Activated CD4-positive, alpha-beta T cell treated with anti-CD3 and anti-CD28 coated beads, Interleukin-2, amount 10 ng/mL, durations not matched to agents 24 days and 14 days (primary cell): ENCODE measurements at regions not wholly inside any gene's neighbourhood (a gene's known extent, or its start where the extent isn't known, plus 50 kb on each side); places are given as distances from the start of the nearest gene placed in this dataset.

Source experiments
- DNase-seq: peaks from one replicate; pipeline ENCODE4 v3.0.0; 2022
- H3K27ac Mint-ChIP-seq: one replicate; pipeline ENCODE4 v1.8.0; 2022; ENCODE audit warnings: mild to moderate bottlenecking, mixed read lengths
- H3K27me3 Mint-ChIP-seq: one replicate; pipeline ENCODE4 v1.8.0; 2022; ENCODE audit warnings: mixed read lengths
- H3K36me3 Mint-ChIP-seq: one replicate; pipeline ENCODE4 v1.8.0; 2022; ENCODE audit warnings: low read depth, mild to moderate bottlenecking, mixed read lengths
- H3K4me1 Mint-ChIP-seq: one replicate; pipeline ENCODE4 v1.8.0; 2021; ENCODE audit warnings: mixed read lengths
- H3K4me3 Mint-ChIP-seq: one replicate; pipeline ENCODE4 v1.8.0; 2022; ENCODE audit warnings: mild to moderate bottlenecking, moderate library complexity, mixed read lengths
- H3K9me3 Mint-ChIP-seq: one replicate; pipeline ENCODE4 v1.8.0; 2021; ENCODE audit warnings: mixed read lengths
- intact Hi-C: fragments of 100-400 bp; cut with micrococcal nuclease; formaldehyde crosslinking; loops from one replicate; pipeline ENCODE4 v1.15.1; 2023

DNA sequence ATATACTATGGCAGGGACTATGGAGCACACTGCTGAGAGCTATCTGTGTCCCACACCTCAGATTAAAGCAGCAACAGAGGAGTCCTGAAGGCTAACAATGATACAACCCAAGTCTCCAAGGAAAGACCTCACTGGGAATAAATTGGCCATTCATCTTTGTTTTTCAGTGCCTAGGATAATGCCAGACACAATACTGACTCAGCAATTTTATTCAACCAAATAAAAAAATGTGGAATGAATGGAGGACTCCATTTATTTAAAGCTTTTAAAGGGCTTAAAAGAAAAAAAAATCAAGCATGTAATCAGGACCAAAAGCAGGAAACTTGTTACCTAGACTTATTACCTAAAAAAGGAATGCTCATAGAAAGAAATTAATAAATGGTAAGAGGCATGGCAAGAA lies 960.5 kb downstream of the PCDH17 start:
- intact Hi-C loops: no loop called here
- peaks cover 3% of the 10 kb centered on the region for H3K9me3 Mint-ChIP-seq
- H3K4me3 Mint-ChIP-seq: no peak overlapping the region
- no peak overlapping the region for H3K27ac Mint-ChIP-seq
- DNase-seq: no peak
- H3K4me1 Mint-ChIP-seq: no peaks in the 10 kb centered on the region
- H3K27me3 Mint-ChIP-seq: no peaks in the 10 kb centered on the region
- no peaks in the 10 kb centered on the region for H3K36me3 Mint-ChIP-seq

DNA sequence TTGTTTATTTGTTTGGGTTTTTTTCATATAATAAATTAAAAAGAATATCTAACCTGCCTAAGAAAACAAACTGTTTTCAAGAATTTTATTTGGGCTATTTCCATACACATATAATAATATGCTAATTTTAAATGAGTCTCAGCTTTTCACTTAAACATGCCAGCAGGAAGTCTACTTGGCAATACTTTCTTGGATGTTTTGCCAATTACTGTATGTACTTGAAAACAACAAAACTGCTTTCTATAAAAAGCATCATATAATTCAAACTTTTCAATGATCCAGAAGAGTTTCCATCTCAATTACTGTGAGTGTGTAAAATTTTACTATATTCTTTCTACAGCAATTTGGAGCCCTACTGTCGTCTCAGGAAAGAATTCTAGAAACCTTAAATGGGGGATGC lies 961.2 kb downstream of the PCDH17 start:
- Mint-ChIP-seq H3K27me3 (no peaks in the 10 kb centered on the region), H3K4me3 (no peak overlapping the region), H3K9me3 (peaks cover 2% of the 10 kb centered on the region), H3K36me3 (no peaks in the 10 kb centered on the region), H3K27ac (no peak overlapping the region), H3K4me1 (no peaks in the 10 kb centered on the region)
- no peak for DNase-seq
- intact Hi-C loops: no loop called here

DNA sequence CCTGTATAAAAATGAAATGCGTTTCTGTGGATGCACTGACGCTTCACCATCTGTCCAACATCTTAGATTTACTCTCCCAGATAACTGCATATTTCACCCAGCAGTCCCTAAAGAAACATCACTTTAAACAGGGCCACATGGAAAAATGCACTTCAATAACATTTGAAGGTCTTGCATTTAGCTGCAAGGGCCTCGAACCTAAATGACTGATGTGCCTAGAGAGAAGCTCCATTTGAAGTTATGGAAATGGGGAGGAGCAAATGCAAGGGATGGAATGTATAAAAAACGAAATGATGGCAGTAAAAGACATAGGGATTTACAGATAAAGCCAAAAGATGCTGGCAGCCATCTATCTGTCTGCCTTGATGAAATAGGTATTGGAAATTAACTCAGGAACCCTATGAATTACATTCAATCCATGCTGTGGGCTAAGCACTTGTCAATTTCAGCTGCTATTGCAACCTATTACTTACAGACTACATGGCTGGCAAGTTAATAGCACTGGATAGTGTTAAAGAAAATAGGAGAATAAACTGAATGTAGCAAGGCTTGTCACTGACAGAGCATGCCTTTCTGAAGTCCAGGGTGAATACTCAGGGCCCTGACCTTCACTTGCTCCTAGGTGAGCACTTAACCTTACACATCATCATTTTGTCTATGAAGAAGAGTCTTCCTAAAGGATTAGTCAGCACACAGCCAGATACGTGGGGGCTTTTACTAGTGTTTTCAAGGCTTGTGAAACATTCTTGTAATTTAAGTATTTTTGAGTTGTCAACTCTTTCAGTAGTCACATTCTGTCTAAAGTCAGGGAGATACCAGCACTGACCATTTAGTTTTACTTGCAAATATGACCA lies 963.4 kb downstream of the PCDH17 start:
- no peak overlapping the region for H3K27ac Mint-ChIP-seq
- H3K9me3 Mint-ChIP-seq: no peaks in the 10 kb centered on the region
- DNase-seq: no peak
- H3K4me1 Mint-ChIP-seq: no peaks in the 10 kb centered on the region
- H3K4me3 Mint-ChIP-seq: no peak overlapping the region
- intact Hi-C loops: no loop called here
- H3K27me3 Mint-ChIP-seq: no peaks in the 10 kb centered on the region
- H3K36me3 Mint-ChIP-seq: no peaks in the 10 kb centered on the region

DNA sequence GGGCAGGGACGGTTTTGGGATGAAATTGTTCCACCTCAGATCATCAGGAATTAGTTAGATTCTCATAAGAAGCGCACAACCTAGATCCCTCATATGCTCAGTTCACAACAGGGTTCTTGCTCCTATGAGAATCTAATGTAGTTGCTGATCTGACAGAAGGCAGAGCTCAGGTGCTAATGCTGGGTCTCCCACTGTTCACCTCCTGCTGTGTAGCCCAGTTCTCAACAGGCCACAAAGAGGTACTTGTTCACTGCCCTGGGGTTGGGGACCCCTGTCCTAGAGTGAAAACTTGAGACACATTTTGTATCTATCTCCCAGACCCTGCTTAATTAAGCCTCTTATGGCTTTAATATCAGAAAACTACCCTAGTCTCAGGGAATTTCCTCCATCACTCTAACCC lies 966.0 kb downstream of the PCDH17 start:
- Mint-ChIP-seq H3K36me3 (no peaks in the 10 kb centered on the region), H3K4me1 (no peaks in the 10 kb centered on the region), H3K9me3 (peaks cover 4% of the 10 kb centered on the region), H3K27me3 (no peaks in the 10 kb centered on the region), H3K4me3 (no peak overlapping the region), H3K27ac (no peak overlapping the region)
- no peak for DNase-seq
- intact Hi-C loops: no loop called here

DNA sequence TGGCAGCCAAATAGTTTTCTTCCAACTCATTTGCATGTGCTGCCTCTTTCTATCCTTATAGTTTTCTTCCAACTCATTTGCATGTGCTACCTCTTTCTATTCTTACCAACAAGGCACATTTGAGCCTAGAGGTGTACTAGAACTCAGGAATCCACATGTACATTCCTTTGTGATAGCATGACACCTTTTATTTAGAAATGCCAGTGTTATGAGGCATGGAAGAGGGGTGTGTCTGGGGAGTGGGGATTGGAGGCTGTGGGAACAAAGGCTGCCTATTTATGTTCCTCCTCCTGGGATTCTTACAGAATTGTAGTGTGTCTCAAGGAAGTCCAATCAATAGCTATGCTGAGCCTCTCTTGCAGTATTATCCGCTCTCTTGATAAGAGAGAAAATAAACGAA lies 966.7 kb downstream of the PCDH17 start:
- DNase-seq: no peak
- H3K27ac Mint-ChIP-seq: no peak overlapping the region
- H3K4me3 Mint-ChIP-seq: no peak overlapping the region
- H3K4me1 Mint-ChIP-seq: no peaks in the 10 kb centered on the region
- peaks cover 6% of the 10 kb centered on the region for H3K9me3 Mint-ChIP-seq
- H3K36me3 Mint-ChIP-seq: no peaks in the 10 kb centered on the region
- H3K27me3 Mint-ChIP-seq: no peaks in the 10 kb centered on the region
- intact Hi-C loops: no loop called here

DNA sequence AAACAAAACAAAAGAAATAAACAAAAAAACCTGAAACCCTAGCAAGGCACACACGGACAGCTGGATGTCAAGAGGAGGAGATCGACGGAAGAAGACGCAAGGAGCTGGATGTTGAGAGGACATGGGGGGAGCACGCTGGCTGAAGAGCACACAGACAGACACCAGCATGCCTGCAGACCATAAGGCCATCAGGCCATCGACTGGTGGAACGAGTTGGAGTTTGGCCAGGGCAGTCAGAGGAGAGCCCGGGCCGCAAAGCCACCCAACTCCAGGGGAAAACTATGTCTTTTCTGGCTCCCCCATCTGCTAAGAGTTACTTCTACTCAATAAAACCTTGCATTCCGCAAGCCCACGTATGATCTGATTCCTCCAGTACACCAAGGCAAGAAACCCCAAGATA lies 979.6 kb downstream of the PCDH17 start:
- no peak for DNase-seq
- intact Hi-C loops: no loop called here
- Mint-ChIP-seq H3K27me3 (no peaks in the 10 kb centered on the region), H3K27ac (no peak overlapping the region), H3K36me3 (no peaks in the 10 kb centered on the region), H3K4me1 (no peaks in the 10 kb centered on the region), H3K9me3 (peaks cover 15% of the 10 kb centered on the region), H3K4me3 (no peak overlapping the region)

DNA sequence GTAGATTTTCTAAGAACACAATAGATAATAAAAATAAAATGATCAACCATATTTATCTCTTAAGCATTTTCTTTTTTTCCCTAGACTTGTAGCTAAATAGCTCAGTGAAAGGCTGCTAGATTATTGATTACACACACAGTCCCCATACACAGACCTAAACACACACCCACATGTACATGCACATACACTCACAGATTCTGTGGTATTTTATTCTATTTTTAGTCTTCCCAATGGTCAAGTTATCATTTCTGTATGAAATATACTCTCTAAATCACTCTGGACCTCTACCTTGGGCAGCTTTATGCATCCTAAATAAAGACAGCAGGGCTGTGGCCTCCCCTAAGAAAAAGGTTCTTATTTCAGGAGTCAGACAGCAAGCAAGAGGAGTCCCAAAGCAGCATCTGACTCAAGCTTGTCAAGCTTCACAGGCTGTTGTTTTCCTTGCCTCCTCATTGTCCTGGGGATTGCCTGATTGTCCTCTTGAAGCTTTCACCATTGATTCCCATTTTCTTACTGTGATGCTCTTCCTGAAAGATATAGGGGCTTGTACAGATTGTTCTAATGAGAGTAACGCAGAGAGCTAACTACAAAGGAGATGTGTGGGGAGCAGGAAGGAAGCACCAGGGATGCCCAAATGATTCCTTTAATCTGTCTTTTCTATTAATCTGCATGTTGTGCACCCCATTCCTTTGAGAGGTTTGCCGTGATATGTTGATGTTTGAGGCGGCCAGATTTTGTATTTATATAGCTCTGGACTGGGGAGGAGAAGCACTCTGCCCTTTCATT lies 986.5 kb downstream of the PCDH17 start:
- Mint-ChIP-seq H3K4me1 (no peaks in the 10 kb centered on the region), H3K27ac (no peak overlapping the region), H3K4me3 (no peak overlapping the region), H3K27me3 (no peaks in the 10 kb centered on the region), H3K9me3 (peaks cover 18% of the 10 kb centered on the region), H3K36me3 (no peaks in the 10 kb centered on the region)
- intact Hi-C loops: no loop called here
- DNase-seq: no peak

DNA sequence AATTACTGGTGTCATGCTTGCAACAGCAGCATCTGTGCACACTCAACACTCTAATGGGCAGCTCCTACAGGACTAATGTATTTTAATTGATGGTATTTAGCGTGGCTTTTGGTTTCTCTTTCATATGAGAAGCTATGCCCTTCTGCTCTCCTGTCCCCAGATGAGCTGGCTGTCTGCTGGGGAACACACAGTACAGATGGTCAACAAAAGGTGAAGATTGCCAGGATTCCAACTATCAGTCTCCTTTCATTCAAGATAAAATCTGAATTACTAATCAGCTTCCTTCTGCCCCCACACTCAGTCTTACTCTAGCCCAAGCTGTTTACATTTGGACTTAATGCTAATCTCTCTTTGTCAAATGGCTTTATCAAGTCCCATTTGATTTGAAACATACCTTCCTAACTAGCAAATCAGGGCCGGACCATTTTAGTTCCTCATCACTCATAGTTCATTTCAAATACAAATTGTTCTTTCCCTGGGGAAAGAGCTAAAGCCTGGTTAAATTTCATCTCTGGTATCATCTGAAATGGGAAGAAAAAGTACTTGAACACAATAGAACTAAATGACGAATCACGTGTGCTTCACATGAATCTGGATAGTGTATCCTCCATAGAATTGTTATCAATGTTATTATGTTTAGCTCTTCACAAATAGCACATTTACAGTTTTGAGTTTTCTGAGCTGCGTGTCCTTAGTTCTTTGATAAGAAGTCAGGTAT lies 988.0 kb downstream of the PCDH17 start:
- intact Hi-C loops: no loop called here
- Mint-ChIP-seq H3K9me3 (peaks cover 9% of the 10 kb centered on the region), H3K4me1 (no peaks in the 10 kb centered on the region), H3K36me3 (no peaks in the 10 kb centered on the region), H3K27me3 (no peaks in the 10 kb centered on the region), H3K27ac (no peak overlapping the region), H3K4me3 (no peak overlapping the region)
- no peak for DNase-seq

DNA sequence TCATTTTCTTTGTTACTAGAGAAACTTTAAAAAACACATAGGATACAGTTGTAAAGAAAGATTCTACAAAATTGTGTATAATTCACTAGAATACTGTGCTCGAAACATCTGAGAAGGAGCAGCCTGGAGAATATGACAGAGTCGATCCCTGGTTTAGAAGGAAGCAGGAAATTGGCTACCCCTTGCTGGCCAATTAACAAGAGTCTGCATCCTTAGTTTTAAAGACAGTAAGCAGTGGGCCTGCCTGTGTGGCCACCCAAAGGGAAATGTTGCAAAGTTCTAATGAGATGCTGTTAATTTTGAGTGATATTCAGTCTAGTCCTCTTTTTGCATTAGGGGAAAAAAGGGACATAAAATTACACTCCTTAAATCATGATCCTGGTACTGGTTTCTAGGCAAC lies 988.6 kb downstream of the PCDH17 start:
- intact Hi-C loops: no loop called here
- H3K4me1 Mint-ChIP-seq: no peaks in the 10 kb centered on the region
- H3K27ac Mint-ChIP-seq: no peak overlapping the region
- no peaks in the 10 kb centered on the region for H3K27me3 Mint-ChIP-seq
- H3K36me3 Mint-ChIP-seq: no peaks in the 10 kb centered on the region
- H3K4me3 Mint-ChIP-seq: no peak overlapping the region
- H3K9me3 Mint-ChIP-seq: peaks cover 9% of the 10 kb centered on the region
- no peak for DNase-seq

DNA sequence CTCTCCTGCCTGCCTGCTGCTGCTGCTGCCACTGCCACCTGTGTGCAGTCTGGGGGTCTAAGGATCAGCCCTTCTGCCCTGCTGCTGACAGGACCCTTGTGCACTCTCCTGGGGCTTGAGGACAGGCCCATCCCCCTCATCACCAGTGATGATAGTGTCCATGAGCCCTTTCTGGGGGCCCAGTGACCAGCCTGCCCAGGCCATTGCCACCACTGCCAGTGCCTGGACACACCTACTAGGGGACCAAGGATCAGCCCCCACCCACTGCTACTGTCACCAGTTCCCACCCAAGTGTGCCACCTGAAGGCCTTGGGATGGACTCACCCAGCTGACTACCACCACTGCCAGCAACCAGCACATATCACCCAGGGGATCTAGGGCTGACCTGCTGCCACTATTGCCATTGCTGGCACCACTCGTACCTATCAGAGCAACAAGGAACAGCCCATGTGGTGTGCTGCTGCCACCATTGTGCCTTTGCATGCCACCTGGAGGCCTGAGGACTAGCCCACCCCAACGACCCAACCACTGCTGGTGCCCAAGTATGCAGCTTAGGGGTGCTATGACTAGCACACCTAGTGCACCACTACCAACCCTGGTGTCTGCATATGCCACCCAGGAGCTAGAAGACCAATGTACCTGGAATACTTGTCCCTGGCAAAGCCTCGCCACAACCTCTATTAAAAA lies 994.3 kb downstream of the PCDH17 start:
- no peak overlapping the region for H3K27ac Mint-ChIP-seq
- intact Hi-C loops: no loop called here
- peaks cover 8% of the 10 kb centered on the region for H3K9me3 Mint-ChIP-seq
- H3K36me3 Mint-ChIP-seq: no peaks in the 10 kb centered on the region
- H3K4me3 Mint-ChIP-seq: no peak overlapping the region
- H3K27me3 Mint-ChIP-seq: no peaks in the 10 kb centered on the region
- no peaks in the 10 kb centered on the region for H3K4me1 Mint-ChIP-seq
- no peak for DNase-seq

DNA sequence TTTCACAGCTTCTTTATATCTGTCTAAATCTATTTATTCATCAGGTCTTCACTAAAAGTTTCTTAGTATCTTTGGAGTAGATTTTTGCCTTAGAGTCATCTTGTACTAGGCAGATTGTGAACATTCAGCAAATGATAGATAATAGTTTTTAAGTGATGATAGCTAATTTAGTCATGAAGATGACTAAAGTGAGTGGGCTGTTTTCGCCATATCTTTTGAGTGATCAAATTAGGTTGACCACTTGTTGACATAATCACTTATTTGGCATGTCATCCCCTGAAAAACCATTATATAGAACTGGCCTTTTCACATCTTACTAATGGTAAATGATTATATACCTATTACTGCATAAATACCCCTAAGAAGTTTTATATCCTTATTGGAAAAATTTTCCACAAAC lies 999.2 kb downstream of the PCDH17 start:
- H3K4me3 Mint-ChIP-seq: no peak overlapping the region
- H3K9me3 Mint-ChIP-seq: peaks cover 4% of the 10 kb centered on the region
- intact Hi-C loops: no loop called here
- H3K36me3 Mint-ChIP-seq: no peaks in the 10 kb centered on the region
- no peak for DNase-seq
- no peaks in the 10 kb centered on the region for H3K27me3 Mint-ChIP-seq
- H3K27ac Mint-ChIP-seq: no peak overlapping the region
- H3K4me1 Mint-ChIP-seq: no peaks in the 10 kb centered on the region

DNA sequence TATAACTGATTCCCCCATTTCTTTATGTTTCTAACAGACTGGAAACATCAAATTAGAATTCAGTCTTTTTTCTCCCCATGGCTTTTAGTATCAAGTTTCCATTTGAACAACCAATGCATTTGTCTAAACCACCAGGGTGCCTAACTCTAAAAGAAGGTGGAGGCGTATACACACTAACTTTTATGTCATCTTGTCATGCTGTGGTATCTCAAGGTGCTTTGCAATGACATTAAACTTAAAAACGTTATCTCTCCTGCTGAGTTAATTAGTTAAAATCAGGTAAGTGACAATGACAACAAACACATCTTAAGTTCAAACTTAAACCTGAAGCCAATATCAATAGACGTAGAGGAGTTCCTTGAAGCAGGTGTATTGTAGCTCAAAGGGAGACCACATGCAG lies 1001.7 kb downstream of the PCDH17 start:
- DNase-seq: no peak
- Mint-ChIP-seq H3K27me3 (no peaks in the 10 kb centered on the region), H3K27ac (no peak overlapping the region), H3K4me3 (no peak overlapping the region), H3K9me3 (no peaks in the 10 kb centered on the region), H3K36me3 (no peaks in the 10 kb centered on the region), H3K4me1 (no peaks in the 10 kb centered on the region)
- intact Hi-C loops: no loop called here

DNA sequence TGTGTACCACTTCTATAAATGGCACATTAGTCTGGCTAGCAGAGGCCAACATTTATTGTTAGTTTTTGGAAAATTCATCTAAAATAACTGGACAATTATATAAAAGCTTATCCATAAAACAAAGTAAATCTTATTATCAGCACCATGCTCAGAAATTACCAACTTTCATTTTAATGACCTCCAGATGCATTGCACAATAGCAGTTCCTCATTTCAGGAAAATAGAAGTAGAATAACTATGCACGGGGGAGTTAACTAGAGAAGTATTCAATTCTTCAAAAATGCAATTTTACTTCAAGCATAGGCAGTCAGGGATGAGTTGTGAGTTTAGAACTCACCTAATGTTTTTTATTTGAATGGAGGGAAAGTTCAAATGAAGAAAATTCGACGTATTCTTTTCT lies 1023.5 kb downstream of the PCDH17 start:
- DNase-seq: no peak
- H3K27me3 Mint-ChIP-seq: no peaks in the 10 kb centered on the region

DNA sequence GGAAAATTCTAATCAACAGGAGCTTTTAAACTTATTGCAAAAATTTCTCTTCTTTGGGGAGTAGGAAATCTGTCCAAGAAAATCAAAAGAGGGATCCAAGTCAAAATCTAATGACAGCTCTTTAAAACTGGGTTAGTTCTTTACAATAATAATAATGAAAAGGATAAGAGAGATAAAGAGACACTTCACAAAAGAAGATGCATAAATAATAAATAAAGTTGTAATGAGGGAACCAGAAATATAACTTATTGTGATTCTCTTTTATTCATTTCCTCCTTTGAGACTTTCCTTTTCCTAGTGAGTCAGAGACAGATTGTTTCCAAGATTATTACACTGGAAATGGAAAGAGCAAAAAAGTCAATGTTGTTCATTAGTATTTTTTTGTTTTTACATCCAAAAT lies 1029.3 kb downstream of the PCDH17 start:
- H3K4me3 Mint-ChIP-seq: no peak overlapping the region
- H3K9me3 Mint-ChIP-seq: no peaks in the 10 kb centered on the region
- DNase-seq: no peak
- H3K4me1 Mint-ChIP-seq: no peaks in the 10 kb centered on the region
- no peaks in the 10 kb centered on the region for H3K36me3 Mint-ChIP-seq
- intact Hi-C loops: no loop called here
- H3K27ac Mint-ChIP-seq: no peak overlapping the region
- H3K27me3 Mint-ChIP-seq: no peaks in the 10 kb centered on the region

More for the DNA sequence above, 1023.5 kb downstream of the PCDH17 start:
- Mint-ChIP-seq H3K36me3 (no peaks in the 10 kb centered on the region), H3K4me3 (no peak overlapping the region), H3K4me1 (no peaks in the 10 kb centered on the region), H3K9me3 (no peaks in the 10 kb centered on the region), H3K27ac (no peak overlapping the region)
- intact Hi-C loops: no loop called here
